OCI-LY3 (cell line): ENCODE measurements at regions not wholly inside any gene's neighbourhood (a gene's known extent, or its start where the extent isn't known, plus 50 kb on each side); places are given as distances from the start of the nearest gene placed in this dataset.

Experiments used
- EZH2phosphoT487 ChIP-seq: fragments of 200-600 bp; shearing (Covaris generic); IDR thresholded peaks from 2 replicates; pipeline ENCODE4 v1.6.1; 2018; ENCODE audit warnings: antibody characterized with exemption, mixed run types, low read depth
- TF ChIP-seq, protein P1 (sequence below): fragments of 200-600, 300-600 bp; sonication (generic); IDR thresholded peaks from 2 replicates; pipeline ENCODE4 v1.5.1; 2014; ENCODE audit warnings: antibody characterized with exemption, low read length, low read depth

DNA sequence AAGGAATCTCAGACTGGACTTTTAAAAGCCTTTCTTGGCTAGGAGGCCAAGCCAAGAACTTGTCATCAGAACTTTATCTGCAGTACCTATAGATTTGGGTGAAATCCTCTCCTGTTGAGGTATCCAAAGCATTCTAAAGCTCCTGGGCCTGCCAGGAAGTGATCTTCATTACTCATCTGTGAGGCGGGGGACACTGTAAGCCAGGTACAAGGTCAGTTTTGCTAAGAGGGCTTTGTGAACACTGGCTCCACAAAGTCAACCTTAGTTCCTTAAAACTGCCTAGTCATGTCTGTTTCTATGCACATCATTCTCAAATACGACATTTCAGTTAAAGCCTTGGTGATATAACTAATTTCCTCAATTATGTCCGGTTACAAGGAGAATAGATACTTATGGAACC, 236.7 kb downstream of the PIK3R1 start:
- TF ChIP-seq, protein P1, sequence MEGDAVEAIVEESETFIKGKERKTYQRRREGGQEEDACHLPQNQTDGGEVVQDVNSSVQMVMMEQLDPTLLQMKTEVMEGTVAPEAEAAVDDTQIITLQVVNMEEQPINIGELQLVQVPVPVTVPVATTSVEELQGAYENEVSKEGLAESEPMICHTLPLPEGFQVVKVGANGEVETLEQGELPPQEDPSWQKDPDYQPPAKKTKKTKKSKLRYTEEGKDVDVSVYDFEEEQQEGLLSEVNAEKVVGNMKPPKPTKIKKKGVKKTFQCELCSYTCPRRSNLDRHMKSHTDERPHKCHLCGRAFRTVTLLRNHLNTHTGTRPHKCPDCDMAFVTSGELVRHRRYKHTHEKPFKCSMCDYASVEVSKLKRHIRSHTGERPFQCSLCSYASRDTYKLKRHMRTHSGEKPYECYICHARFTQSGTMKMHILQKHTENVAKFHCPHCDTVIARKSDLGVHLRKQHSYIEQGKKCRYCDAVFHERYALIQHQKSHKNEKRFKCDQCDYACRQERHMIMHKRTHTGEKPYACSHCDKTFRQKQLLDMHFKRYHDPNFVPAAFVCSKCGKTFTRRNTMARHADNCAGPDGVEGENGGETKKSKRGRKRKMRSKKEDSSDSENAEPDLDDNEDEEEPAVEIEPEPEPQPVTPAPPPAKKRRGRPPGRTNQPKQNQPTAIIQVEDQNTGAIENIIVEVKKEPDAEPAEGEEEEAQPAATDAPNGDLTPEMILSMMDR, result no peak
- TF ChIP-seq EZH2phosphoT487, result no peak
